Middle frontal gyrus (tissue), 1 donor: ENCODE measurements at regions not wholly inside any gene's neighbourhood (a gene's known extent, or its start where the extent isn't known, plus 50 kb on each side); places are given as distances from the start of the nearest gene placed in this dataset.

Experiments
- DNase-seq: peaks from one replicate; pipeline ENCODE4 v3.0.0-alpha.2; 2015; ENCODE audit warnings: low spot score; ENCODE audit errors: extremely low spot score

DNA sequence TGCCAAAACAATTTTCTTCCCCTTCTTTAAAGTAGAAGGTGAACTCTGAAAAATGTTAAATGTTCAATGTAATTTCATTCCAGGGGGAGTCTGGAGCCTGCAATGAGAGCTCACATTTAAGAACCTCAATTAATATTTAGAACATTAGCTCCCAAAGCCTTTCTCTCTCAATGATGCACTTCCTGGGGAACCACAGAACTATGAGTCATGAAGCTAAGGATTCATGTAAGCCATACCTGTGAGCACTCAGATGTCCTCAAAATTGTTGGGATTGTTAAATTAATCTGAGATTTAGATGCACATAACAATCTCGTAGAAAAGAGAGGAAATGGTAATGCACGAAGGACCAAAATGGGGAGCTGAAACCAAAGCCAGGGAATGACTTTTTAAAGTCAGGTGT lies 244.2 kb upstream of the LRIG1 start:
- DNase-seq = no peak

DNA sequence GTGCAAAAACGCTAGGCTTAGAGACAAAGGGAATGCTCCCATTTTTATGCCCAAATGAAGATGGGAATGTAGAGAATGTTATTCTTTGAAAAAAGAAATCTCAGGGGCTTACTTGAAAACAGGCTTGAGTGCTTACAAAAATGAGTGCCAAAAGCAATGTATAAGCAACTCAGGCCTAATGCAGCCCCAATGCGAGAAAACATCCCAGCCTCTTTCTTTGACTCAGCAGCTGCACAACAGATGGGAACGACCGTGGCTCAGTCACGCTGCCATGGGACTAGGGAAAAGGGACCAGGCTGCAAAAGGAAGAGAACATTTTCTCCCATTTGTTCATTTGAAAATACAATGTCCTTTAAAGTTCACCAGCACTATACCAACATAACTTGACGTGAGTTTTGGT lies 246.4 kb upstream of the LRIG1 start:
- DNase-seq = no peak

DNA sequence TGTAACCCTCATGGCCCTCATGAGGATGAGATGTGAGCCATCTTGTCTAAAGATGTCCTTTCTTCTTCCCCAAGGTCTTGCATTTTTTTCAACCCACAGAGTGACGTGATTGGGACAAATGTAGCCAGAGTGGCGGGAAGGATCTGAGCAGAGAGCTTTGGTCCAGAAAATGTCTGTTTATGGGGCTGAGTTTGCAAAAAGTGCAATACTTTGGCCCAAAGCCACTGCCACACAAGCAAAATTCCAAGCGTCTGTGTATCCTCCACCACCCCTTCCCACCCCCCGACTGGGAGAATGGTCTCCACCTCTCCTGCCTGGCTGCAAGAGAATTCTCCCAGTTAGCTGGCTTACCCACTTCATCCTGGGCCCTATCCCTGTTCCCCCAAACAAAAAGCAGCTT lies 246.9 kb upstream of the LRIG1 start:
- DNase-seq = no peak

DNA sequence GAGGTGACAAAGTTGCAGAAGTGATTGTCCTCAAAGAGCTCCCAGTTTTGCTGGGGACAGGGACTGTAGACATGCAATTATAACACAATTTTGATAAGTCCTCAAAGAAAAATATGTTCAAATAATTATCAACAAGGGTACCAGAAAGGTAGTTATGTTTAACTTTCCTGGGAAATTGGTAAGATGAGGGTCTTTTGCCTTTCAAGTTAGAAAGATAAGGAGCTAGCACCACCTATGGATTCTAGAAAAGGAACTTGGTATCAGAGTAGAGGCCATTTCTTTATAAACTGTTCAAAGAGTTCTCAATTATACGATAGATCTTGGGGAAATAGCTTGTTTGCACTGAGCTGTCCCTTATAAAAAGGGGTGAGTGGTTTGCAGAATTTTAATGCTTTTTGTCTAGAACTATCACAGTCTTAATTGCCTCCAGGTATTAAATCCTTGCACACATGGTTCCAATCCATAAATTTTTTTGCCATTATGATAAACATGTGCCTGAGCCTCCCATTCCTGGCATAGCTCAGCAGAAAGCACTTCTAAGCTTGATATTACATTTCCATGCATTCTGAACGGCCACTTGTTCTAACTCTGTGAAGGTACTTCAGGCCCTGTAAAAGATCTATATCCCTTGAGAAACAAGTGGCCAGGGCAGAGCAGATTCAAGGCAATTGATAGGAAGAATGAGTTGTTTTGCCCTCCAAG lies 247.5 kb upstream of the LRIG1 start:
- DNase-seq = no peak

DNA sequence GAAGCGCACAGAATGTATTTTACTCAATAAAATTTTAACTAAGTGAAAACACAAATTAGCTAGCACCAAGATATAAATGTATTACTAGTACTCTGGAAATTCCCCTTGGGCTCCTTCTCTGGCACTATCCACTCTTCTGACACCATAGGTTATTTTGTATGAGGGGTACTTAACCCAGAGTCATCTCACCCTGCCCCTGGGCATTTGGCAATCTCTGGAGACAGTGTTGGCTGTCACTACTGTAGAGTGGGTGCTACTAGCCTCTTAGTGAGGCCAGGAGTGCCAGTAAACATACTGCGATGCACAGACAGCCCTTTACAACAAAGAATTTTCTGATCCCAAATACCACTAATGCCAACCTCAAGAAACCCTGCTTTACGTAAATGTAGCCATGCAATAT lies 246.3 kb upstream of the KBTBD8 start:
- DNase-seq = no peak

DNA sequence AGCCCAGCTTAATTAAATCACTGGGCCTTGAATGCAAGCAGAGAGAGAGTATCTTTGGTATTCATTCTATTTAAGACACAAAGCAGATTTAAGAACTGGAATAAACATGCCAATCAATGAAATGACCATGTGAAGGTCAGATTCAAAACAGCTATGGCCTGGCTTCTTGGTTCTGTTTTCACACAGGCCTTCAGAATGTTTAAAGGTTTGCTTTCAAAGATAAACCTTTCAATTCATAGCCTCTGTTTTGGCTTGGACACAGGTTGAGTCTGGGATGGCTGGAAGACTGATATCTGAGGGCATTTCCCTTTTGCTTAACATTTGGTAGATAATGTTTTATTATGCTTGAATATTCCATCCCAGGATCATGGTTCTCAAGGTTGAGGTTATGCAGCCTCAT lies 244.4 kb upstream of the KBTBD8 start:
- no peak for DNase-seq

DNA sequence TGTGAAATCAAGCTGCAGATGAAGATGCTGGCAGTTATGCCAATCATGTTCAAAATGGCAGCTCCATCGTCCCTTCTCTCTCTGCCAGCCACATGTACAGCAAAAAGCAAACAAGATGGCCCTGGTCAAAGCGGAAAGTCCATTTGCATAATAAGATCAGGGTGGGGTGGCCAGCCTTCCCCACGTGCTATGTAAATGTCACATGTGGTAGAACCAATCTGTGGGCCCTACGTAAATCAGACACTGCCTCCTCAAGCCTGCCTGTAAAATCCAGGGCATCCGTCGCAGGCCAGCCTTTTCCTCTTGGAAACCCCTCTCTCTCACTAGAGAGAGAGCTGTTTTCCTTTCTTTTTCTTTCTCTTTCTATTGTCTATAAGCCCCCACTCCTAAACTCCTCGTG lies 243.5 kb upstream of the KBTBD8 start:
- no peak for DNase-seq

DNA sequence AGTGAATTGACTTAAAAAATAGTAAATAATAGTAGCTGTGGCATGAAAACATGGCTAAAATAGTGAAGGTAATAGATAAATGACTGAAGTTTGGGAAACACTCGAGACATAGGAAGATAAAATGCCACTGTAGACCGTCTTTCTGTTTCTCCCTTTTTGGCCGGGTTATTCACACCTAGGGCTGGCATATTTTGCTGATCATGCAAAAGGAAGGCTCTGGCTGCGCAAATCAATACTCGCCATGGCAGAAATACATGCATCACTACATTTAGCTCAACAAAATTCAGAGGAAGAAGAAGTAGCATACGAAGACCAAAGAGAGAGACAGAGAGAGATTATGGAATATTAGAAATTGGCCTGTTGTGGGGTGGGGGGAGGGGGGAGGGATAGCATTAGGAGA lies 242.2 kb upstream of the KBTBD8 start:
- no peak for DNase-seq

DNA sequence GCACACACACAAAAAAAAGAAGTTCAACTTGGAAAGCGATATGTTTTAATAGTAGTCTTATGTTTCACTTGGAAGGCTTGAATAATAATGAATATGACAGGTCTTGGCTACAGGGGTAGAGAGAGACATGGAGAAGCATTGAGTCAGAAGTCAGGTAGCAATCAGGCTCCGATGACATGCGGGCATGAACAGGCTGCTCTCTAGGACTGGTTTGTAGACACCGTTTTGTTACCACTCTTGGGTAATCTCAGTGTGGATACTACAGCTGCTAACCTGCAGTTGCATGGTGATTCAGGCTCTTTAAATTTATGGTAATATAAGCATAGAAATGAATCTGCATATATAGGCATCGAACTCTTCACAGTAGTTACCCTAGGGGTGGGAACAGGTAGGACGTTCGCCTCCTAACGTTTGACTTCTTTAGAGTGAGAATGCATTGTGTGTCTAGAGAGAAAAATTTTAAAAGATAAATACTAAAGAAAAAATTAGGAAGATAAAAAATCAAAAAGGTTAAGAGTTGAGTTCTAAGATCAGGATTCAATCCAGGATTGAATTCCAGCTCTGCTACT lies 241.6 kb upstream of the KBTBD8 start:
- DNase-seq = no peak

DNA sequence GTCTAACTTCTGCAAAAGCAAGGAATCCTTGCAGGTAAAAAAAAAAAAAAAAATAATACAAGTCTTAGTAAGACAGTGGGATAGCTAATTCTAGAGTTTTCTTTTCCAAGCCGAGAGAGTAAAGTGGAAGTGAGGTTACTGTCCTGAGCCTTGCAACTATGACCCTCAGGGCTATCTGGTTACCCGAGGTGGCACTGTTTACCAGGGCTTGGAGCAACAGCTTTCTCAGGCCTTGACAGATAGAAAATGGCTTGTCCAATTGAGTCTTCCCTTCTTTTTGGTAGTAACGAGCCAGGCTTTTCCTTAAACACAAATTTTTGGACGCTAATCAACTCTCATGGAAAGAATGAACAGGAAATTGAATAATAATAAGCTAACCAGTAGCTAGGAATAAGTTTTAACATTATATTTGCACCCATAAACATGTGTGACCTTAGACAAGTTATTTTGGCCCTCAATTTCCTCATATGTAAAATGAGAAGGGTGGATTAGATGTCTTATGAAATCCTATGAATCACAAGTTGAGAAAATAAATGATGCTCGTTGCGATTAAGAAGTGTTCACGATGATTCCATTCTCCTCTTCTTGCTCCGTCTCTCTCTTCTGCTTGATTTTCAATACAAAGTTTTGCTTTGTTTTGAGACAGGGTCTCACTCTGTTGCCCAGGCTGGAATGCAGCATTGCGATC lies 236.9 kb upstream of the KBTBD8 start:
- no peak for DNase-seq

DNA sequence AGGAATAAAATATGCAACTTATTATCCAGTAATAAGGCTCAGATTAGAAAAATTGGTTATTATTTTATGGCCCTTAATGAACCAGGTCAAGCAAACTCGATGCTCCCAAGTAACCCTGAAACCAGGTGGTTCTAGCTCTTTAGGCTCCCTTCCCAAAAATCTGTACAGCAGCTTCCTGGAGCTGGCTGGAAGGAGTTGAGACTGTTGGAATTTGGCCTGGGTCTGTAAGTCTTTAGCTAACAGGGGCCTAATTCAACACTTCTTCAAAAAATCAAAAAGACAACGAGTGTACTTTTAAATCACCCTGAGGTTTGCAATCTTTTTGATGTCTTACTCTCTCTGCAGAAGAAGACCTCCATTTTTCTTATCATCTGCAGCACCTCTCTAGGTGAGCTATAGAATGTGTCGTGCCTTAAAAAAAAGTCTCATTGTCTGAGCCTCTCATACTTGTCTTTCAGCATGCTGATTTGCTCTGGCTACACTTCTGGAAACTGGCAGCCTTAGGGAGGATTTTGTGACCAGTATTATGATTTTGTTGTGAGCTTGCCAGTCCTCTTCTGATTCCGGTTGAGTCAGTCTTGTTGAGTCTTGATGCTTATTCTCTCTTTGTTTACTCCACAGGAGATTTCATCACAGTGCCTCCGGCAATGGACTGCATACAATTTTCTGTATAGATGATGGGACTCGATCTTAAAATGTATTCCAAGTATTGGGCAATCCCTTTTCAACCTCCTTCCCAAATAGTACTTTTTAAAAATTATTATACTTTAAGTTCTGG lies 235.0 kb upstream of the KBTBD8 start:
- DNase-seq = no peak

DNA sequence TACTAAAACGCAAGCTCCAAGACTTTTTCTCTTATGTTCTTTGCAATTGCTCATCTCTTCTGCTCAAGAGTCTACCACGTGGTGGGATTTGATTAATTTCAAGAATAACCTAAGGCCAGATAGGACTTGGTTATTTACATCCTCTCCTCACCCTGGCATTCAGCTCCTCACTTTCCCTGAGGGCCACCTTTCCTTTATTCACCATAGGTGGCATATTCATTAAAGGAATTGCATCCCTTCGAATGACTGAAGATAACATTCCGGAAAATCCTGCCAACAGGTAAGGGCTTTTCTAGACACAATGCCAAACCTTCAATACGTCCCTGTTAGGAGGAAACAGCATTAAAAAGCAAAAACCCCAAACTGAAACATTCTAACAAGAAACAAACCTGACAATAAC lies 220.0 kb upstream of the KBTBD8 start:
- DNase-seq = no peak

DNA sequence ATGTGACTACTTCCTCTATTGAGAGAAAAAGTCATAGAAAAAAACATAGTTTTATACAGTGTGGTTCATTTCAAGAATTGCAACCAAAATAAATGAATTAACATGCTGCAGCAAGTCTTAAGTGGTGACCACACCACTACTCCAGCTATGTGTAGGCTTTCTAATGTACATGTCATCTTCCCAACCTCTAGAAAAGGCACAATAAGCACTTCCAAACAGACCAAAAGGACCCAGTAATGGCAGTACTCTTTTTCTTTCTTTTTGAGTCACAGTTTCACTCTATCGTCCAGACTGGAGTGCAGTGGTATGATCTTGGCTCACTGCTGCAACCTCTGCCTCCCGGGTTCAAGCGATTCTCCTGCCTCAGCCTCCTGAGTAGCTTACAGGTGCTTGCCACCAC lies 219.3 kb upstream of the KBTBD8 start:
- no peak for DNase-seq

DNA sequence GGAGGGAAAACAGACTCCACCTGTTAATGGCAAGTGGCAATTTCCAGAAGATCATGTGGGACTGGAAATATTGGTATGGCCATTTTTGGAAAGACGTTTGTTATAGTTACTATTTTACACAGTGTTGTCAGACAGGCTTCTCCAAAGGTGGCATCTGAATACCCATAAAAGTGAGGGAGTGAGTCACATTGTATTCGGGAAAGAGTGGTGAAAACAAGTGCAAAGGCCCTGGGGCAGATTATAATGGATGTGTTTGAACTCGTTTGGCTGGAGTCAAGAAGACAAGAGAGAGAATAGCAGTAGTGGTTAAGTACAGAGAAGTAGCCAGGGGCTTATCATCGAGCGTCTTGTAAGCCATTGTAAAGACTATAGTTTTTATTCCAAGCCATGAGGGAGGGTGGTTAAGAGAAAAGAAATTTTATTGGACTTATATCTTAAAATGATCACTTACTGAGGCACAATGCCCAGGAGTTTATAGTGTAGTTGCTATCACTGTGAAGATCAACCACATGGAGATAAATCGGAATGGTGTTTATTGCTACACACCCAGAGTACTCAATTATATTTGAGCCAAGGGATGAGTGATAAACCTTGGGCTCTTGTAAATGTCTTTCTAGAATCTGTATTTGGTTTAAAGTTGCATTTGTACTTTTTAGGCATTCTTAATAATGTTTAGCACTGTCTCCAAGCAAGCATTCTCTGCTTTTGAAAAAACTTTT lies 212.8 kb upstream of the KBTBD8 start:
- DNase-seq = no peak

DNA sequence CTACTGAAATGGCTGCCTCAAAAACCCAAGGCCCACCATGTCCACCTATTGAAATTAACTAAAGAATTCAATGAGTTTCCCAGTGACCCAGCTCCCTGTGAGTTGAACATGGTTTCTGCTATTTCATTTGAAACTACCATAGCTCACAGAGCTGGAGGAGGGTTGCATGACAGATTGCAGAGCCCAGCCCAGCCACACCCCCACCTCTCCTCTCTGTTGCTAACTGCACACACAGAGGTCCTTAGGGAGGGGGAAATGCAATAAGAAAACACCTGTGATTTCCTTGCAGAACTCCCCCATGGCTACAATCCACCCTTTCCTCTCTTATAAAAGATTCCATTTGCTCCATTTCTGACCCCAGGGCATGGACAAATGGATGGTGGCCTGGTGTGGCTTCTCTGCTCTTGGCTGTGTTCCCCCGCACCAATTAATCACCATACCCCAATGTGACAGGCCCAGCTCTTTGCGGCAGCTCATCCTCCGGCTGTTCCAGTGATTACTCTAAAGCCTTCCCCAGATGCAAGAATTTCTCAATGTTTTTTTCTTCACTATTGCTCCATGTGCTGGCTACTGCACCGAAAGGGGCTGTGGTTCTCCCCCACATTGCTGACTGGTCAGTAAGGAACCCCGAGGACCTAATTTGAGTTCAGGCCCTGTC lies 208.4 kb upstream of the KBTBD8 start:
- no peak for DNase-seq

DNA sequence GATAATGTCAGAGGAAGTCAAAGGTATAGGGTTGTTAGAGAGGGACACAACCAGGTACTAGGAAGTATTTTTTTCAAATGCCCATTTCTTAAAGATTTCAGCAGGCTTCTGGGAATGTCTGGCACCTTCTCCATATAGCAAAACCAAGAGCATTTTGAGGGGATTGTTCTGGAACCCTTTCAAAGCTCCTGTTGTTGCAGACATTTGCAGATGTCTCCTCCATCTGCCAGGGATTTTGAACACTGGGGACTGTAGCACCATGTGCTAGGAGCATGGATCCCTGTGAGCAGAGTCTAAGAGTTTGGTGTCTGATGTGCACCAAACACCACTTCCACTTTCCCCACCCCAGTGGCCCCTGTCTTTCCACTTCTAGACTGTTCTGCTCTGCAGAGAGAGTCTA lies 206.0 kb upstream of the KBTBD8 start:
- no peak for DNase-seq

DNA sequence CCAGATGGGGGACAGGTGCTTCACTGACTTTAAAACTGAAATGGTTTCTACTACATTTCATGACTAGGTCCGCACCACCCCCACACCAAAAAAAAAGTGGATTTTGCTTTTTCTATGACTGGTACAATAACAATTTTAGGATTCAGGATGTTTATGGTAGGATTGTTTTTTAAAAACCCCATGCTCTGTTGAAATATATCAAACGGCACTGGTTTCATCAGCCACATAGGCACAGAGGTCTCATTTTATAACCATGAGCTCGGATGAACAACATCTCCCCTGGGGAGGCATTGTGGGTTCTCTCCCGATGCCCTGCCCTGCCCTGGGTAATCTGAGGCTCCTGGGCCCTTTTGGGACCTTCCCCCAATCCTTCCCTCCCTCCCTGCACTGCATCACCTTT lies 202.7 kb upstream of the KBTBD8 start:
- no peak for DNase-seq

DNA sequence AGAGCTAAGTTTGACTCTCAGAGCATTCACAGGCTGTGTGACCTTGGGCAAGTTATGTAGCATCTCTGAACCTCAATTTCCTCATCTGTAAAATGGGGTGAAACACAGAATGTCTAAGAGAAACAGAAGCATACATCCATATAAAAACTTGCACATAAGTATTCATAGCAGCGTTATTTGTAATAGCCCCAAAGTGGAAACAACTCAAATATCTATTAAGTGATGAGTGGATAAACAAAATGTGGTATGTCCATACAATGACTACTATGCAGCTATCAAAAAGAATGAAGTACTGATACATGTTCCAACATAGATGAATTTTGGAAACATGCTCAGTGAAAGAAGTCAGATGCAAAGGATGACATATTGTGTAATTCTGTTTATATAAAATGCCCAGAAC lies 201.8 kb upstream of the KBTBD8 start:
- DNase-seq = no peak

DNA sequence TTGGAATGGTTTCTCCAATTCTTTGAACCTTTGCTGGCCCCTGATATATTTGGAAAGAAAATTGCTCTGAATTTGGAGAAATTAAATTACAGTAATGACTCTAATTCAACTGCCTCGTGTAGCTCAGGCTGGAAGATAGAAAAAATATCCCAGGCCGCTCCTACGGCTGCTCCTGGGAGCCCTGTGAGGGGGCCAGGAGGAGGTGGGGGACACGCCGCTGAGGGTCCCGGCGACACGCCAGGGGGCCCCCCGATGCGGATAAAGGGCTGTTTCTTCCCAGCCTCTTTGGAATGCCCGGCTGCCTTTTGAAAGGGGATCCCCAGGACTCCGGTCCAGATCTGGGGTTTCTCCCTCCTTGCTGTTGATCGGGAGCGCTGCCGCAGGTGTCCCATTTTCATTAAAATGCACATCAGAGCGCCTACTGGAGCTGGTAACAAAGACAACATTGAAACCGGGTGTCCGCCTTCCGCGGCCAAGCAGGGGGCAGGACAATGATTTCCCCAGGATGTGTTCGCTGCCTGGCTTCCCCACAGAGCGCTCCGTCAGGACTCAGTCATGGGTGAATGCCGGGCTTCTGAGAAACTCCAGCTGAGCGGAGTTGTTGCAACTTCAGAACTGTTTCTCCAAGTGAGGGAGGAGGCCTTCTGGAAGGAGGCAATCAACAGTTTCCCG lies 200.1 kb upstream of the KBTBD8 start:
- no peak for DNase-seq

DNA sequence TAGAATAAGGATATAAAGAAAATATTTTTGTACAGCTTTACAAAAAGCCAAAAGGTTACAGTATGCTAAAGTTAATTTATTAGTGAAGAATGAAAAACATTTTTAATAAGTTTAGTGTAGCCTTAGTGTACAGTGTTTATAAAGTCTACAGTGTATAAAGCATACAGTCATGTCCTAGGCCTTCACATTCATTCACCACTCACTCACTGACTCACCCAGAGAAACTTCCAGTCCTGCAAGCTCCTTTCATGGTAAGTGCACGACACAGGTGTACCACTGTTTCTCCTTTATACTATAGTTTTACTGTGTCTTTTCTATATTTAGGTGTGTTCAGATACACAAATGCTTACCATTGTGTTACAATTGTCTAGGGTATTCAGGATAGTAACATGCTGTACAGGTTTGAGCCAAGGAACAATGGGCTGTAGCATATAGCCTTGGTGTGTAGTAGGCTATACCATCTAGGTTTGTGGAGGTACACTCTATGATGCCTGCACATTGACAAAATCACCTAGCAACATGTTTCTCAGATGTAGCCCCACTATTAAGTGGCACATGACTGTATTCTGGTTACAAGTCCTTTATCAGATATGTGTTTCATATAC lies 197.1 kb upstream of the KBTBD8 start:
- no peak for DNase-seq
